Small intestine (tissue), 7 donors: ENCODE measurements at regions not wholly inside any gene's neighbourhood (a gene's known extent, or its start where the extent isn't known, plus 50 kb on each side); places are given as distances from the start of the nearest gene placed in this dataset.

ENCODE experiments used
- DNase-seq, 2 donors: peaks; one replicate each; pipeline versions ENCODE4 v3.0.0 to v3.0.0-alpha.2; 2013
- FAIRE-seq: peaks from 2 replicates; lab custom pipeline; 2012; peaks lifted over from hg19 to GRCh38; lab: Jason Lieb, UNC
- H3K27ac ChIP-seq, 3 donors: one replicate each; pipeline ENCODE4 v1.5.1; 2013; ENCODE audit warnings: low read length in 2 of 3, mild to moderate bottlenecking in 2 of 3, control low read depth in 1 of 3, inconsistent platforms in 1 of 3, low read depth in 1 of 3, moderate library complexity in 1 of 3
- H3K27me3 ChIP-seq, 3 donors: one replicate each; pipeline ENCODE4 v1.6.1; 2013; ENCODE audit warnings: low read length in 3 of 3, inconsistent platforms in 1 of 3; ENCODE audit not compliant: control insufficient read depth in 3 of 3, insufficient read depth in 3 of 3
- H3K36me3 ChIP-seq, 3 donors: one replicate each; pipeline ENCODE4 v1.6.1; 2013; ENCODE audit warnings: low read length in 3 of 3, inconsistent platforms in 1 of 3, low read depth in 1 of 3, mild to moderate bottlenecking in 1 of 3, moderate library complexity in 1 of 3; ENCODE audit not compliant: control insufficient read depth in 3 of 3, insufficient read depth in 2 of 3
- H3K4me1 ChIP-seq, 3 donors: one replicate each; pipeline ENCODE4 v1.6.1; 2013; ENCODE audit warnings: low read length in 2 of 3, inconsistent platforms in 1 of 3, low read depth in 1 of 3, mild to moderate bottlenecking in 1 of 3, moderate library complexity in 1 of 3; ENCODE audit not compliant: control insufficient read depth in 3 of 3, insufficient read depth in 2 of 3
- H3K4me3 ChIP-seq, 3 donors: one replicate each; pipeline ENCODE4 v1.5.1; 2013; ENCODE audit warnings: low read length in 3 of 3, control low read depth in 1 of 3, inconsistent platforms in 1 of 3, low read depth in 1 of 3, mild to moderate bottlenecking in 1 of 3, moderate library complexity in 1 of 3
- H3K9me3 ChIP-seq, 2 donors: one replicate each; pipeline ENCODE4 v1.6.1; 2013; ENCODE audit warnings: low read depth in 1 of 2, low read length in 1 of 2; ENCODE audit not compliant: control insufficient read depth in 2 of 2, insufficient read depth in 1 of 2
- WGBS, 3 donors: extraction: QIAGEN DNeasy Blood & Tissue Kit; methylation state at CpG; one replicate each; pipeline ENCODE4 v1.1.7; 2013; 5-methylcytosine and 5-hydroxymethylcytosine counted together
- donor health status: healthy with polysubstance abuse.
- donor health status: control.
- donor health status: control.
- donor health status: Bipolar disorder and iron deficiency.
- donor health status: healthy.

GRCh38 chr2:176508374-176508773 is 239.1 kb downstream of the MTX2 start:
- 86 to 91% (median 88%) methylated on average over 1 of the region's 1 CpG for WGBS, 3 donors

GRCh38 chr2:176508984-176509740 is 239.9 kb downstream of the MTX2 start:
- Histone ChIP-seq H3K4me3 (no peak overlapping the region), H3K27ac (no peak overlapping the region), H3K4me1 (no peaks in the 10 kb centered on the region), H3K9me3 (no peaks in the 10 kb centered on the region), H3K27me3 (peaks cover 0 to 2% (median 0%) of the 10 kb centered on the region in 3 donors), H3K36me3 (no peaks in the 10 kb centered on the region)
- 59 to 65% (median 62%) methylated on average over 5 of the region's 5 CpGs for WGBS, 3 donors
- DNase-seq (no peak), FAIRE-seq (no peak)

More at GRCh38 chr2:176508374-176508773, 239.1 kb downstream of the MTX2 start:
- DNase-seq (no peak), FAIRE-seq (no peak)
- Histone ChIP-seq H3K4me1 (no peaks in the 10 kb centered on the region), H3K9me3 (no peaks in the 10 kb centered on the region), H3K36me3 (no peaks in the 10 kb centered on the region), H3K27me3 (peaks cover 0 to 2% (median 0%) of the 10 kb centered on the region in 3 donors), H3K4me3 (no peak overlapping the region), H3K27ac (no peak overlapping the region)

GRCh38 chr2:176514276-176514675 is 245.0 kb downstream of the MTX2 start:
- H3K9me3 ChIP-seq, result no peaks in the 10 kb centered on the region
- DNase-seq, result no peak
- no peak overlapping the region for H3K27ac ChIP-seq
- FAIRE-seq, result no peak
- no peaks in the 10 kb centered on the region for H3K36me3 ChIP-seq
- H3K27me3 ChIP-seq, result peaks cover 0 to 2% (median 0%) of the 10 kb centered on the region in 3 donors
- 66 to 80% (median 72%) methylated on average over 5 of the region's 5 CpGs for WGBS, 3 donors
- no peak overlapping the region for H3K4me3 ChIP-seq
- no peaks in the 10 kb centered on the region for H3K4me1 ChIP-seq

- H3K36me3 ChIP-seq, result no peaks in the 10 kb centered on the region
- DNase-seq (no peak), FAIRE-seq (no peak)
- no peaks in the 10 kb centered on the region for H3K4me1 ChIP-seq
- H3K4me3 ChIP-seq, result no peak overlapping the region
- H3K9me3 ChIP-seq, result no peaks in the 10 kb centered on the region
- H3K27ac ChIP-seq, result no peak overlapping the region
- peaks cover 0 to 2% (median 0%) of the 10 kb centered on the region in 3 donors for H3K27me3 ChIP-seq
- WGBS, 3 donors, result 88 to 90% (median 88%) methylated on average over 6 of the region's 6 CpGs
Measured at GRCh38 chr2:176514805-176515500, 245.7 kb downstream of the MTX2 start.

GRCh38 chr2:176516051-176516602 is 246.9 kb downstream of the MTX2 start:
- no peak for DNase-seq
- WGBS, 3 donors, result 0 to 28% (median 12%) methylated on average over 1 of the region's 1 CpG
- no peaks in the 10 kb centered on the region for H3K36me3 ChIP-seq
- H3K4me3 ChIP-seq, result no peak overlapping the region
- no peaks in the 10 kb centered on the region for H3K4me1 ChIP-seq
- no peaks in the 10 kb centered on the region for H3K27me3 ChIP-seq
- no peaks in the 10 kb centered on the region for H3K9me3 ChIP-seq
- FAIRE-seq, result no peak
- no peak overlapping the region for H3K27ac ChIP-seq

- Histone ChIP-seq H3K36me3 (no peaks in the 10 kb centered on the region), H3K9me3 (no peaks in the 10 kb centered on the region), H3K27me3 (no peaks in the 10 kb centered on the region), H3K4me3 (no peak overlapping the region), H3K27ac (no peak overlapping the region), H3K4me1 (no peaks in the 10 kb centered on the region)
- 50 to 56% (median 52%) methylated on average over 4 of the region's 4 CpGs for WGBS, 3 donors
- FAIRE-seq (no peak), DNase-seq (peak in 1 of 2 donors; percentile 33)
Measured at GRCh38 chr2:176518823-176519222, 249.6 kb downstream of the MTX2 start.

- H3K36me3 ChIP-seq, result no peaks in the 10 kb centered on the region
- H3K27ac ChIP-seq, result no peak overlapping the region
- H3K9me3 ChIP-seq, result no peaks in the 10 kb centered on the region
- 47 to 68% (median 68%) methylated on average over 3 of the region's 3 CpGs for WGBS, 3 donors
- H3K27me3 ChIP-seq, result peaks cover 0 to 3% (median 0%) of the 10 kb centered on the region in 3 donors
- FAIRE-seq (no peak), DNase-seq (no peak)
- no peaks in the 10 kb centered on the region for H3K4me1 ChIP-seq
- no peak overlapping the region for H3K4me3 ChIP-seq
Measured at GRCh38 chr2:176521878-176522670, 252.8 kb downstream of the MTX2 start.

GRCh38 chr2:176525086-176525485 is 255.8 kb downstream of the MTX2 start:
- H3K27ac ChIP-seq, result no peak overlapping the region
- 68 to 81% (median 69%) methylated on average over 2 of the region's 2 CpGs for WGBS, 3 donors
- DNase-seq (no peak), FAIRE-seq (no peak)
- H3K27me3 ChIP-seq, result peaks cover 0 to 3% (median 2%) of the 10 kb centered on the region in 3 donors
- H3K9me3 ChIP-seq, result no peaks in the 10 kb centered on the region
- no peaks in the 10 kb centered on the region for H3K36me3 ChIP-seq
- no peak overlapping the region for H3K4me3 ChIP-seq
- H3K4me1 ChIP-seq, result no peaks in the 10 kb centered on the region
